Cardiac muscle cell (in vitro differentiated cells and primary cell): ENCODE measurements at regions not wholly inside any gene's neighbourhood (a gene's known extent, or its start where the extent isn't known, plus 50 kb on each side); places are given as distances from the start of the nearest gene placed in this dataset.

Experiments used
- DNase-seq, 2 donors: peaks; one replicate each; pipeline versions ENCODE4 v3.0.0 to v3.0.0-alpha.2; 2010 to 2017; ENCODE audit warnings: low read depth in 1 of 2, low spot score in 1 of 2
- H3K27ac ChIP-seq: fragments of 200-600 bp; sonication (generic); 2 replicates; pipeline ENCODE4 v1.5.1; 2016
- H3K27me3 ChIP-seq: fragments of 200-600 bp; sonication (generic); 2 replicates; pipeline ENCODE4 v1.6.0; 2016; ENCODE audit warnings: control low read depth
- H3K36me3 ChIP-seq: fragments of 200-600 bp; sonication (generic); 2 replicates; pipeline ENCODE4 v1.5.1; 2016; ENCODE audit warnings: control low read depth
- H3K4me1 ChIP-seq: fragments of 200-600 bp; sonication (generic); 2 replicates; pipeline ENCODE4 v1.8.1; 2017; ENCODE audit warnings: low read depth, mild to moderate bottlenecking, mixed run types
- H3K4me3 ChIP-seq: fragments of 200-600 bp; sonication (generic); 2 replicates; pipeline ENCODE4 v1.5.1; 2016; ENCODE audit warnings: mild to moderate bottlenecking
- H3K9me3 ChIP-seq: fragments of 200-600 bp; sonication (generic); 2 replicates; pipeline ENCODE4 v1.5.1; 2017; ENCODE audit warnings: low read depth, mild to moderate bottlenecking, control low read depth
- CTCF ChIP-seq: IDR thresholded peaks from 2 replicates; pipeline ENCODE4 v1.5.1; 2012; ENCODE audit warnings: low read depth, mild to moderate bottlenecking, low read length

GRCh38 chr10:4688601-4689000, 137.4 kb upstream of the AKR1E2 start:
- Histone ChIP-seq H3K27ac (no peak overlapping the region), H3K36me3 (no peaks in the 10 kb centered on the region), H3K4me3 (no peak overlapping the region), H3K9me3 (no peaks in the 10 kb centered on the region), H3K4me1 (no peaks in the 10 kb centered on the region), H3K27me3 (no peaks in the 10 kb centered on the region)
- peak in 1 of 2 donors; percentile 35 for DNase-seq
- TF ChIP-seq CTCF: no peak

GRCh38 chr10:4688168-4688567, 137.8 kb upstream of the AKR1E2 start:
- DNase-seq: no peak
- H3K9me3 ChIP-seq: no peaks in the 10 kb centered on the region
- no peaks in the 10 kb centered on the region for H3K27me3 ChIP-seq
- no peak overlapping the region for H3K4me3 ChIP-seq
- no peak overlapping the region for H3K27ac ChIP-seq
- H3K4me1 ChIP-seq: no peaks in the 10 kb centered on the region
- TF ChIP-seq CTCF: no peak
- no peaks in the 10 kb centered on the region for H3K36me3 ChIP-seq

- no peak for TF ChIP-seq CTCF
- no peaks in the 10 kb centered on the region for H3K27me3 ChIP-seq
- no peak overlapping the region for H3K27ac ChIP-seq
- no peaks in the 10 kb centered on the region for H3K9me3 ChIP-seq
- H3K4me3 ChIP-seq: no peak overlapping the region
- no peaks in the 10 kb centered on the region for H3K36me3 ChIP-seq
- DNase-seq: no peak
- no peaks in the 10 kb centered on the region for H3K4me1 ChIP-seq
Observed at GRCh38 chr10:4687397-4687796, 138.6 kb upstream of the AKR1E2 start.

GRCh38 chr10:4686644-4686996, 139.4 kb upstream of the AKR1E2 start:
- no peak overlapping the region for H3K4me3 ChIP-seq
- TF ChIP-seq CTCF: no peak
- no peaks in the 10 kb centered on the region for H3K4me1 ChIP-seq
- H3K36me3 ChIP-seq: no peaks in the 10 kb centered on the region
- no peaks in the 10 kb centered on the region for H3K9me3 ChIP-seq
- no peaks in the 10 kb centered on the region for H3K27me3 ChIP-seq
- H3K27ac ChIP-seq: no peak overlapping the region
- peak in 1 of 2 donors; percentile 77 for DNase-seq

- Histone ChIP-seq H3K4me1 (no peaks in the 10 kb centered on the region), H3K36me3 (no peaks in the 10 kb centered on the region), H3K9me3 (no peaks in the 10 kb centered on the region), H3K4me3 (no peak overlapping the region), H3K27ac (no peak overlapping the region), H3K27me3 (no peaks in the 10 kb centered on the region)
- TF ChIP-seq CTCF: no peak
- no peak for DNase-seq
Observed at GRCh38 chr10:4685904-4686643, 139.9 kb upstream of the AKR1E2 start.

- H3K27ac ChIP-seq: no peak overlapping the region
- H3K4me3 ChIP-seq: no peak overlapping the region
- H3K36me3 ChIP-seq: no peaks in the 10 kb centered on the region
- H3K27me3 ChIP-seq: no peaks in the 10 kb centered on the region
- no peak for DNase-seq
- H3K9me3 ChIP-seq: no peaks in the 10 kb centered on the region
- no peaks in the 10 kb centered on the region for H3K4me1 ChIP-seq
- TF ChIP-seq CTCF: no peak
Observed at GRCh38 chr10:4685491-4685890, 140.5 kb upstream of the AKR1E2 start.
